ENCODE measurements at regions not wholly inside any gene's neighbourhood (a gene's known extent, or its start where the extent isn't known, plus 50 kb on each side); places are given as distances from the start of the nearest gene placed in this dataset.

DNA sequence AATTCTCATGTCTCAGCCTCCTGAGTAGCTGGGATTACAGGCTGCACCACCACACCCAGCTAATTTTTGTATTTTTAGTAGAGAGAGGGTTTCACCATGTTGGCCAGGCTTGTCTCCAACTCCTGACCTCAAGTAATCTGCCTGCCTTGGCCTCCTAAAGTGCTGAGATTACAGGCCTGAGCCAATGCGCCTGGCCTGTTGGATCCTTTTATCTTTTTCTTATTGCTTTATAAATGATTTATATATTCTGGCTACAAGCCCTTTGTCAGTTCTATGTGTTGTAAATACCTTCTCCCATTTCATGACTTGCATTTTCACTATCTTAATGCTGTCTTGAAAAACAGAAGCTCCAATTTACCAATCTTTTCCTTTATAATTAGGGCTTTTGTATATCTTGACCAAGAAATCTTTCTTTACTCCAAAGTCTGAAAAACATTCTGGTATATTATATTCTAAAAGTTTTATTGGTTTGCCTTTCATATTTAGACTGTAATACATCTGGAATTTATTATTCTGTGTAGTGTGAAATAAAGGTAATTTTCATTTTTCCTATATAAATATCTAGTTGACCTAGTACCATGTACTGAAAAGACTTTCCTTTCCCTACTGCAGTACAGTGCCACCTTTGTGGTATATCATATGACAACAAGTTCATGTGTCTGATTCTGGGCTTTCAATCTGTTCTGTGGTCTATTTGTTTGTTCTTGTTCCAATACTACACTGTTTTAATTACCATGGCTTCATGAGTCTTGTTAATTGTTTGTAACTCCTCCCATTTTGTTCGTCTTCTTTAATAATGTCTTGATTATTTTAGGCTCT, 52.9 kb upstream of the RNU6-1 start:
- H3K27ac ChIP-seq = no peak overlapping the region
- peaks cover 35% of the 10 kb centered on the region for H3K9me3 ChIP-seq
- no peaks in the 10 kb centered on the region for H3K36me3 ChIP-seq
- H3K9ac ChIP-seq = no peak overlapping the region
- H4K20me1 ChIP-seq = no peaks in the 10 kb centered on the region
- no peak overlapping the region for H3K4me2 ChIP-seq
- TF ChIP-seq Cebpa-rat (IDR thresholded peaks at IDR 0.05) = no peak
- no peak overlapping the region for H3K4me3 ChIP-seq
- H3K4me1 ChIP-seq = no peaks in the 10 kb centered on the region
- no peaks in the 10 kb centered on the region for H3K27me3 ChIP-seq

DNA sequence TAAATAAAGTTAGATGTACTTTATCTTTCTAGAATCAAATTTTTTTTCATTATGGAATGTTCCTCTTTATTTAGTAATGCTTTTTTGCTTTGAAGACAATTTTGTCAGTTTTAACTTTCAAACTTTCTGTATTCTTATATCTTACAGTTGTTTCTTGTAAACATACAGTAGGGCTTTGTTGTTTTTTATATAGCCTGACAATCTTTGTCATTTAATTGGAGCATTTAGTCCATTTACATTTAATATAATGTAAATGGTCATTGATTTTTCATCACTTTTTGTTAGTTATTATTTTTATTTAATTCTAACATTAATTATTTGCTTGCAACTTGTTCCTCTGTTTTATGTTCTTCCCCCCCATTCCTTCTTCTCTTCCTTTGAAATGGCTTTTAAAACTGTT, 55.4 kb upstream of the RNU6-1 start:
- no peak overlapping the region for H3K9ac ChIP-seq

GRCh38 chr15:67897646-67898339, 57.9 kb upstream of the RNU6-1 start:
- TF ChIP-seq Cebpa-rat (IDR thresholded peaks at IDR 0.05) = no peak
- H3K4me1 ChIP-seq = no peaks in the 10 kb centered on the region
- no peak overlapping the region for H3K27ac ChIP-seq

More for the DNA sequence above, 55.4 kb upstream of the RNU6-1 start:
- Histone ChIP-seq H3K36me3 (no peaks in the 10 kb centered on the region), H3K27ac (no peak overlapping the region), H3K4me1 (no peaks in the 10 kb centered on the region), H3K4me2 (no peak overlapping the region), H3K27me3 (no peaks in the 10 kb centered on the region), H3K9me3 (peaks cover 33% of the 10 kb centered on the region), H4K20me1 (no peaks in the 10 kb centered on the region), H3K4me3 (no peak overlapping the region)
- TF ChIP-seq Cebpa-rat (IDR thresholded peaks at IDR 0.05) = no peak

DNA sequence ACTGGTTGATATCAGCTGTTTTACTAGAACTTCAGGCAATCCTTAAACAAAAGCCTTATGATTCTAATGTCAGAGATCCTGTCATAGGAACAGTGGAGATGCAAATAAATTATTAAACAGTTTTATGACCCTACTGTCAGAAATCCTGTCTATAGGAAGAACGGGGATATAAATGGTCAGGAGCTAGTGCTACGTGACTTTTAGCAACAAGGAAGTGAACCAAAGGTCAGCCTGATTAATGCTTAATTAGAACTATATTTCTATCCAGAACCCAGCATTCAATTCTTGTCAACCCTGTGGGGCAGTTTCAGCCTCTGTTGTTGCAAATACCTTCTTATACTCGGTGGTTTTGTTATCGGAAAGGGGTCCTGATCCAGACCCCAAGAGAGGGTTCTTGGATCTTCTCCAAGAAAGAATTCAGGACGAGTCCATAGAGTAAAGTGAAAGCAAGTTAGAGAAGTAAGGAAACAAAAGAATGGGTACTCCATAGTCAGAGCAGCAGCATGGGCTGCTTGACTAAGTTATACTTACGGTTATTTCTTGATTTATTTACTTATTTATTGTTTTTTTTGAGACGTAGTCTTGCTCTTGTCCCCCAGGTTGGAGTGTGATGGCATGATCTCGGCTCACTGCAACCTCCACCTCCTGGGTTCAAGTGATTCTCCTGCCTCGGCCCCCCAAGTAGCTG, 59.9 kb upstream of the RNU6-1 start:
- H3K4me1 ChIP-seq = no peaks in the 10 kb centered on the region
- H3K27me3 ChIP-seq = no peaks in the 10 kb centered on the region
- H3K4me3 ChIP-seq = no peak overlapping the region
- no peaks in the 10 kb centered on the region for H3K36me3 ChIP-seq
- H3K4me2 ChIP-seq = no peak overlapping the region
- H3K27ac ChIP-seq = no peak overlapping the region
- no peaks in the 10 kb centered on the region for H4K20me1 ChIP-seq
- peaks cover 18% of the 10 kb centered on the region for H3K9me3 ChIP-seq
- no peak for TF ChIP-seq Cebpa-rat (IDR thresholded peaks at IDR 0.05)
- H3K9ac ChIP-seq = no peak overlapping the region

More at GRCh38 chr15:67897646-67898339, 57.9 kb upstream of the RNU6-1 start:
- Histone ChIP-seq H4K20me1 (no peaks in the 10 kb centered on the region), H3K9me3 (peaks cover 27% of the 10 kb centered on the region), H3K9ac (no peak overlapping the region), H3K4me3 (no peak overlapping the region), H3K4me2 (no peak overlapping the region), H3K27me3 (no peaks in the 10 kb centered on the region), H3K36me3 (no peaks in the 10 kb centered on the region)

GRCh38 chr15:67900621-67901147, 60.8 kb upstream of the RNU6-1 start:
- Histone ChIP-seq H3K9me3 (peaks cover 9% of the 10 kb centered on the region), H3K27ac (no peak overlapping the region), H3K36me3 (no peaks in the 10 kb centered on the region), H3K4me2 (no peak overlapping the region), H3K9ac (no peak overlapping the region), H3K4me3 (no peak overlapping the region), H4K20me1 (no peaks in the 10 kb centered on the region), H3K27me3 (no peaks in the 10 kb centered on the region), H3K4me1 (no peaks in the 10 kb centered on the region)
- TF ChIP-seq Cebpa-rat (IDR thresholded peaks at IDR 0.05) = no peak

DNA sequence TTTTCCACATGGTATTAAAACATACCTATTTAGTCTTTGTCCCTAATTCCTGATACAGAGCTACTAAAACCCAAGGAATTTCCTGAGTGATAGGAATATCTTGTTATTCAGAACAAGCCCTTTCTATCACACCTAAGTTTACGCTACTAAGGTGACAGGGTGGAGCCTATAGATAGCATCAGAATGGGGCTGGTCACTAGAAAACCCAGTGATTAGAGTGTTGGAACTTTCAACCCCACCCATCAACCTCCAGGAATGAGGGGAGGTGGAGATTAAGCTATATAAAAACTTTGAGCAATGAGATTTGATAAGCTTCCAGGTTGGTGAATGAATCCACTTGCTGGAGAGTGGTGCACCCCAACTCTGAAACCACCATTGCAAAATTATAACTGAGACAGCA, 62.1 kb upstream of the RNU6-1 start:
- Histone ChIP-seq H3K4me2 (no peak overlapping the region), H3K27ac (no peak overlapping the region), H3K9ac (no peak overlapping the region), H3K9me3 (no peaks in the 10 kb centered on the region), H3K36me3 (no peaks in the 10 kb centered on the region), H3K27me3 (no peaks in the 10 kb centered on the region), H4K20me1 (no peaks in the 10 kb centered on the region), H3K4me3 (no peak overlapping the region), H3K4me1 (no peaks in the 10 kb centered on the region)
- no peak for TF ChIP-seq Cebpa-rat (IDR thresholded peaks at IDR 0.05)

GRCh38 chr15:67902579-67903009, 62.7 kb upstream of the RNU6-1 start:
- Histone ChIP-seq H3K4me3 (no peak overlapping the region), H3K9ac (no peak overlapping the region), H4K20me1 (no peaks in the 10 kb centered on the region), H3K4me2 (no peak overlapping the region), H3K27me3 (no peaks in the 10 kb centered on the region), H3K27ac (no peak overlapping the region), H3K4me1 (no peaks in the 10 kb centered on the region), H3K9me3 (no peaks in the 10 kb centered on the region), H3K36me3 (no peaks in the 10 kb centered on the region)
- TF ChIP-seq Cebpa-rat (IDR thresholded peaks at IDR 0.05) = no peak

- H3K27me3 ChIP-seq = no peaks in the 10 kb centered on the region
- H3K4me1 ChIP-seq = no peaks in the 10 kb centered on the region
- peaks cover 2% of the 10 kb centered on the region; the same call in 1 of the 2 replicates for H3K9me3 ChIP-seq
- no peak overlapping the region for H3K4me2 ChIP-seq
- H3K27ac ChIP-seq = no peak overlapping the region
- no peaks in the 10 kb centered on the region for H4K20me1 ChIP-seq
- TF ChIP-seq Cebpa-rat (IDR thresholded peaks at IDR 0.05) = no peak
- H3K9ac ChIP-seq = no peak overlapping the region
- H3K36me3 ChIP-seq = no peaks in the 10 kb centered on the region
- no peak overlapping the region for H3K4me3 ChIP-seq
Measured at GRCh38 chr15:67903708-67904107, 63.9 kb upstream of the RNU6-1 start.

DNA sequence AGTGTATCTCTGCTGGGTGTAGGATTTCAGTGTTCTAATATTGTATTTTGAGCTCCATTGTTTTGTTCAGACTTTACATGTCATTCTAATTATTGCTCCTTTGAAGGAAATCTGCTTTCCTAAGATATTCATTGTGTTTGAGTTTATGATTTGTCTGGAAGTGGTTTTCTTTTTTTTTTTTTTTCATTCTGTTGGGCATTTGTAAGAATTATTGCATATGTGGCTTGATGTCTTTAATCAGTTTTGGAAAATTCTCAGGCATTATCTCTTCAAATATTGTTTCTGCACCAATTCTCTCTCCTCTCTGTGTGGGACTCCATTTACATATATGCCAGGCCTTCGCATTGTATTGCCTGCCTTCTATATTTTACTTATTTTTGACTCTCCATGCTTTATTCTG, 65.8 kb upstream of the RNU6-1 start:
- no peak overlapping the region for H3K4me3 ChIP-seq
- H3K27ac ChIP-seq = no peak overlapping the region
- no peaks in the 10 kb centered on the region for H3K27me3 ChIP-seq
- no peak for TF ChIP-seq Cebpa-rat (IDR thresholded peaks at IDR 0.05)
- peaks cover 21% of the 10 kb centered on the region for H3K9me3 ChIP-seq
- H3K4me1 ChIP-seq = no peaks in the 10 kb centered on the region
- no peak overlapping the region for H3K4me2 ChIP-seq
- H3K36me3 ChIP-seq = no peaks in the 10 kb centered on the region
- H3K9ac ChIP-seq = no peak overlapping the region
- H4K20me1 ChIP-seq = no peaks in the 10 kb centered on the region
